GM23248 (cell line): ENCODE measurements at regions not wholly inside any gene's neighbourhood (a gene's known extent, or its start where the extent isn't known, plus 50 kb on each side); places are given as distances from the start of the nearest gene placed in this dataset.

Source experiments
- DNase-seq: peaks from one replicate; pipeline ENCODE4 v3.0.0-alpha.2; 2015
- H2AFZ ChIP-seq: fragments of 200-600 bp; sonication (generic); 2 replicates; pipeline ENCODE4 v1.6.1; 2016; ENCODE audit warnings: antibody characterized with exemption
- H3F3A ChIP-seq: fragments of 200-600 bp; sonication (generic); 2 replicates; pipeline ENCODE4 v1.6.1; 2016; ENCODE audit warnings: mild to moderate bottlenecking, antibody characterized with exemption, mixed run types; ENCODE audit not compliant: insufficient read depth
- H3K27ac ChIP-seq: fragments of 200-600 bp; sonication (generic); 2 replicates; pipeline ENCODE4 v1.5.1; 2016; ENCODE audit warnings: mild to moderate bottlenecking
- H3K27me3 ChIP-seq: fragments of 200-600 bp; sonication (generic); replicated peaks from 2 replicates; pipeline ENCODE4 v1.6.1; 2016; ENCODE audit warnings: mild to moderate bottlenecking; ENCODE audit not compliant: insufficient read depth
- H3K36me3 ChIP-seq: fragments of 200-600 bp; sonication (generic); 2 replicates; pipeline ENCODE4 v1.6.1; 2016; ENCODE audit warnings: low read depth, mild to moderate bottlenecking
- H3K4me1 ChIP-seq: fragments of 200-600 bp; sonication (generic); 2 replicates; pipeline ENCODE4 v1.6.1; 2016; ENCODE audit warnings: mild to moderate bottlenecking; ENCODE audit not compliant: insufficient read depth
- H3K4me2 ChIP-seq: fragments of 200-600 bp; sonication (generic); one replicate; pipeline ENCODE4 v1.6.1; 2016; ENCODE audit warnings: mild to moderate bottlenecking; ENCODE audit not compliant: unreplicated experiment
- H3K4me3 ChIP-seq: fragments of 200-600 bp; sonication (generic); 2 replicates; pipeline ENCODE4 v1.5.1; 2016; ENCODE audit warnings: mild to moderate bottlenecking
- H3K79me2 ChIP-seq: fragments of 200-600 bp; sonication (generic); 2 replicates; pipeline ENCODE4 v1.6.1; 2016; ENCODE audit warnings: mild to moderate bottlenecking; ENCODE audit not compliant: insufficient read depth
- H3K9ac ChIP-seq: fragments of 200-600 bp; sonication (generic); 2 replicates; pipeline ENCODE4 v1.6.1; 2016; ENCODE audit warnings: mild to moderate bottlenecking
- H3K9me2 ChIP-seq: fragments of 200-600 bp; sonication (generic); 2 replicates; pipeline ENCODE4 v1.6.1; 2016; ENCODE audit warnings: mixed run types, mild to moderate bottlenecking, moderate library complexity; ENCODE audit not compliant: insufficient read depth
- H3K9me3 ChIP-seq: fragments of 200-600 bp; sonication (generic); one replicate; pipeline ENCODE4 v1.6.1; 2017; ENCODE audit warnings: low read depth
- H4K20me1 ChIP-seq: fragments of 200-600 bp; sonication (generic); 2 replicates; pipeline ENCODE4 v1.6.0; 2016; ENCODE audit not compliant: insufficient read depth
- EZH2 ChIP-seq: fragments of 200-600 bp; sonication (generic); IDR thresholded peaks from 2 replicates; pipeline ENCODE4 v1.6.1; 2018; ENCODE audit warnings: antibody characterized with exemption, mild to moderate bottlenecking; ENCODE audit not compliant: insufficient read depth, poor library complexity, severe bottlenecking
- EZH2phosphoT487 ChIP-seq: fragments of 200-600 bp; sonication (generic); IDR thresholded peaks from 2 replicates; pipeline ENCODE4 v1.6.1; 2018; ENCODE audit warnings: antibody characterized with exemption, moderate library complexity, mild to moderate bottlenecking, low read depth; ENCODE audit not compliant: insufficient read depth
- WGBS, 2 experiments: methylation state at CpG; one replicate each; pipeline ENCODE4 v1.1.6; 2015 to 2017; ENCODE audit warnings: low lambda C conversion rate in 2 of 2, low coverage in 1 of 2; ENCODE audit errors: missing lambda C conversion rate in 2 of 2; 5-methylcytosine and 5-hydroxymethylcytosine counted together
- in situ Hi-C: fragments of 300-500 bp; cut with MboI; formaldehyde crosslinking; loops from 2 replicates; pipeline ENCODE4 v1.15.0; 2020

- Histone ChIP-seq H3F3A (no peaks in the 10 kb centered on the region), H2AFZ (no peak overlapping the region), H3K4me3 (no peak overlapping the region), H3K27me3 (no peaks in the 10 kb centered on the region), H3K4me1 (no peaks in the 10 kb centered on the region), H3K9me3 (no peaks in the 10 kb centered on the region), H3K36me3 (no peaks in the 10 kb centered on the region), H3K79me2 (no peaks in the 10 kb centered on the region), H4K20me1 (no peaks in the 10 kb centered on the region), H3K27ac (no peak overlapping the region), H3K9me2 (no peaks in the 10 kb centered on the region), H3K4me2 (no peak overlapping the region), H3K9ac (no peak overlapping the region)
- 6 to 7% methylated on average over 2 of the region's 2 CpGs for WGBS, 2 experiments
- in situ Hi-C loops = no loop called here
- no peak for TF ChIP-seq EZH2
- TF ChIP-seq EZH2phosphoT487 = no peak
- DNase-seq = no peak
These were observed 1044.4 kb upstream of the DIAPH2 start for GRCh38 chrX:95640226-95640625.

- Histone ChIP-seq H2AFZ (no peak overlapping the region), H3K36me3 (no peaks in the 10 kb centered on the region), H3K4me2 (no peak overlapping the region), H3K9me2 (no peaks in the 10 kb centered on the region), H3K9ac (no peak overlapping the region), H3K4me1 (no peaks in the 10 kb centered on the region), H3K79me2 (no peaks in the 10 kb centered on the region), H4K20me1 (no peaks in the 10 kb centered on the region), H3K9me3 (no peaks in the 10 kb centered on the region), H3K27me3 (no peaks in the 10 kb centered on the region), H3K4me3 (no peak overlapping the region), H3K27ac (no peak overlapping the region), H3F3A (no peaks in the 10 kb centered on the region)
- TF ChIP-seq EZH2phosphoT487 = no peak
- DNase-seq = no peak
- in situ Hi-C loops = no loop called here
These were observed 1038.9 kb upstream of the DIAPH2 start for GRCh38 chrX:95645738-95646137.

GRCh38 chrX:95662200-95662599, 1022.4 kb upstream of the DIAPH2 start:
- no peak overlapping the region for H3K9ac ChIP-seq
- no peaks in the 10 kb centered on the region for H4K20me1 ChIP-seq
- DNase-seq = no peak
- H3K79me2 ChIP-seq = no peaks in the 10 kb centered on the region
- no peaks in the 10 kb centered on the region for H3K9me2 ChIP-seq
- H3K36me3 ChIP-seq = no peaks in the 10 kb centered on the region
- H3K4me1 ChIP-seq = no peaks in the 10 kb centered on the region
- WGBS, 2 experiments = 0 to 6% methylated on average over 1 of the region's 1 CpG
- H3K4me3 ChIP-seq = no peak overlapping the region
- H3K27me3 ChIP-seq = no peaks in the 10 kb centered on the region
- no peaks in the 10 kb centered on the region for H3F3A ChIP-seq
- H2AFZ ChIP-seq = no peak overlapping the region
- no peak for TF ChIP-seq EZH2phosphoT487
- TF ChIP-seq EZH2 = no peak
- H3K9me3 ChIP-seq = no peaks in the 10 kb centered on the region
- in situ Hi-C loops = no loop called here
- H3K27ac ChIP-seq = no peak overlapping the region
- no peak overlapping the region for H3K4me2 ChIP-seq

- DNase-seq = no peak
- Histone ChIP-seq H3K9ac (no peak overlapping the region), H3K79me2 (no peaks in the 10 kb centered on the region), H3K36me3 (no peaks in the 10 kb centered on the region), H3K27ac (no peak overlapping the region), H3K9me2 (no peaks in the 10 kb centered on the region), H3K27me3 (no peaks in the 10 kb centered on the region), H4K20me1 (no peaks in the 10 kb centered on the region), H3K4me3 (no peak overlapping the region), H3K9me3 (no peaks in the 10 kb centered on the region), H3F3A (no peaks in the 10 kb centered on the region), H3K4me2 (no peak overlapping the region), H2AFZ (no peak overlapping the region), H3K4me1 (no peaks in the 10 kb centered on the region)
- in situ Hi-C loops = no loop called here
- no peak for TF ChIP-seq EZH2phosphoT487
- WGBS, 2 experiments = 0% methylated on average over 1 of the region's 2 CpGs
These were observed 1018.6 kb upstream of the DIAPH2 start for GRCh38 chrX:95666056-95666455.

- Histone ChIP-seq H3K79me2 (no peaks in the 10 kb centered on the region), H2AFZ (no peak overlapping the region), H3K4me3 (no peak overlapping the region), H4K20me1 (no peaks in the 10 kb centered on the region), H3K4me1 (no peaks in the 10 kb centered on the region), H3K27ac (no peak overlapping the region), H3K36me3 (no peaks in the 10 kb centered on the region), H3F3A (no peaks in the 10 kb centered on the region), H3K9ac (no peak overlapping the region), H3K9me3 (no peaks in the 10 kb centered on the region), H3K9me2 (no peaks in the 10 kb centered on the region), H3K4me2 (no peak overlapping the region), H3K27me3 (no peaks in the 10 kb centered on the region)
- TF ChIP-seq EZH2phosphoT487 = no peak
- TF ChIP-seq EZH2 = no peak
- in situ Hi-C loops = no loop called here
- 18 to 20% methylated on average over 2 of the region's 2 CpGs for WGBS, 2 experiments
- no peak for DNase-seq
These were observed 1009.6 kb upstream of the DIAPH2 start for GRCh38 chrX:95675011-95675410.
